HS-5 (cell line): ENCODE measurements at regions not wholly inside any gene's neighbourhood (a gene's known extent, or its start where the extent isn't known, plus 50 kb on each side); places are given as distances from the start of the nearest gene placed in this dataset.
"Not testable (repeated sequence)": the region's sequence is repeated elsewhere in the genome, so short reads cannot be mapped to it uniquely, and the experiment has no call there.

ENCODE experiments used
- DNase-seq: peaks from one replicate; pipeline ENCODE4 v3.0.0-alpha.2; 2012; ENCODE audit warnings: low read depth

- no peak for DNase-seq
Observed at GRCh38 chr3:30439451-30440053, 166.8 kb upstream of the TGFBR2 start.

GRCh38 chr3:30440147-30440604 is 166.2 kb upstream of the TGFBR2 start:
- DNase-seq, result no peak

- DNase-seq, result no peak
Observed at GRCh38 chr3:30440880-30441279, 165.5 kb upstream of the TGFBR2 start.

GRCh38 chr3:30443756-30444673 is 162.4 kb upstream of the TGFBR2 start:
- DNase-seq, result no peak

GRCh38 chr3:30448450-30449289 is 157.7 kb upstream of the TGFBR2 start:
- no peak for DNase-seq

GRCh38 chr3:30449290-30449632 is 157.1 kb upstream of the TGFBR2 start:
- no peak for DNase-seq

GRCh38 chr3:30452446-30452845 is 154.0 kb upstream of the TGFBR2 start:
- no peak for DNase-seq

GRCh38 chr3:30453360-30454039 is 152.9 kb upstream of the TGFBR2 start:
- no peak for DNase-seq

- DNase-seq, result no peak
Observed at GRCh38 chr3:30454636-30455035, 151.8 kb upstream of the TGFBR2 start.

- DNase-seq, result not testable (repeated sequence)
Observed at GRCh38 chr3:30455112-30455511, 151.3 kb upstream of the TGFBR2 start.

GRCh38 chr3:30455840-30456239 is 150.6 kb upstream of the TGFBR2 start:
- DNase-seq, result no peak

GRCh38 chr3:30456264-30456663 is 150.1 kb upstream of the TGFBR2 start:
- DNase-seq, result no peak

- no peak for DNase-seq
Observed at GRCh38 chr3:30457081-30457480, 149.3 kb upstream of the TGFBR2 start.

- no peak for DNase-seq
Observed at GRCh38 chr3:30457726-30458125, 148.7 kb upstream of the TGFBR2 start.

GRCh38 chr3:30458376-30459171 is 147.8 kb upstream of the TGFBR2 start:
- no peak for DNase-seq

GRCh38 chr3:30461311-30461710 is 145.1 kb upstream of the TGFBR2 start:
- DNase-seq, result no peak

- no peak for DNase-seq
Observed at GRCh38 chr3:30462721-30463470, 143.5 kb upstream of the TGFBR2 start.

GRCh38 chr3:30464381-30464780 is 142.0 kb upstream of the TGFBR2 start:
- no peak for DNase-seq

- no peak for DNase-seq
Observed at GRCh38 chr3:30465454-30465853, 140.9 kb upstream of the TGFBR2 start.

- DNase-seq, result no peak
Observed at GRCh38 chr3:30467596-30468238, 138.7 kb upstream of the TGFBR2 start.
